ENCODE measurements at regions not wholly inside any gene's neighbourhood (a gene's known extent, or its start where the extent isn't known, plus 50 kb on each side); places are given as distances from the start of the nearest gene placed in this dataset.
A peak's percentile ranks its signal among the peaks of the same experiment; 100 is the strongest.

- DNase-seq: no peak
Observed at GRCh38 chr6:17047889-17048288, 54.0 kb upstream of the STMND1 start.

GRCh38 chr6:17045581-17046322 is 56.1 kb upstream of the STMND1 start:
- no peak for DNase-seq

- DNase-seq: no peak
Observed at GRCh38 chr6:17043148-17043522, 58.7 kb upstream of the STMND1 start.

GRCh38 chr6:17042422-17043147 is 59.3 kb upstream of the STMND1 start:
- peak in 1 of 2 experiments; percentile 38 for DNase-seq

GRCh38 chr6:17039266-17039665 is 62.6 kb upstream of the STMND1 start:
- no peak for DNase-seq

GRCh38 chr6:17038316-17038715 is 63.5 kb upstream of the STMND1 start:
- no peak for DNase-seq

- no peak for DNase-seq
Observed at GRCh38 chr6:17036065-17036393, 65.8 kb upstream of the STMND1 start.

- no peak for DNase-seq
Observed at GRCh38 chr6:17035257-17036064, 66.4 kb upstream of the STMND1 start.

GRCh38 chr6:17033746-17034145 is 68.1 kb upstream of the STMND1 start:
- no peak for DNase-seq

GRCh38 chr6:17032988-17033634 is 68.7 kb upstream of the STMND1 start:
- DNase-seq: no peak

GRCh38 chr6:17032590-17032987 is 69.3 kb upstream of the STMND1 start:
- DNase-seq: no peak

GRCh38 chr6:17031961-17032360 is 69.9 kb upstream of the STMND1 start:
- no peak for DNase-seq

- no peak for DNase-seq
Observed at GRCh38 chr6:17027441-17027840, 74.4 kb upstream of the STMND1 start.

- DNase-seq: no peak
Observed at GRCh38 chr6:17022604-17023003, 79.2 kb upstream of the STMND1 start.

GRCh38 chr6:17021539-17021889 is 80.3 kb upstream of the STMND1 start:
- no peak for DNase-seq

- no peak for DNase-seq
Observed at GRCh38 chr6:17020889-17021538, 80.8 kb upstream of the STMND1 start.

GRCh38 chr6:17018425-17018824 is 83.4 kb upstream of the STMND1 start:
- no peak for DNase-seq

- DNase-seq: no peak
Observed at GRCh38 chr6:17017416-17017815, 84.4 kb upstream of the STMND1 start.

GRCh38 chr6:17015551-17016381 is 86.1 kb upstream of the STMND1 start:
- no peak for DNase-seq

GRCh38 chr6:17015144-17015543 is 86.7 kb upstream of the STMND1 start:
- no peak for DNase-seq

GRCh38 chr6:17013701-17014100 is 88.1 kb upstream of the STMND1 start:
- no peak for DNase-seq

Measured in NCI-H1930 (cell line).